AG10803 (cell line): ENCODE measurements at regions not wholly inside any gene's neighbourhood (a gene's known extent, or its start where the extent isn't known, plus 50 kb on each side); places are given as distances from the start of the nearest gene placed in this dataset.

ENCODE experiments used
- DNase-seq: peaks from one replicate; pipeline ENCODE4 v3.0.0; 2010; ENCODE audit warnings: low read depth
- H3K4me3 ChIP-seq: 2 replicates; pipeline ENCODE4 v1.5.1; 2011; ENCODE audit warnings: mild to moderate bottlenecking, low read length, control low read depth
- TF ChIP-seq, protein P1 (sequence below): conservative IDR thresholded peaks from 2 replicates; pipeline ENCODE4 v1.5.1; 2011; ENCODE audit warnings: mild to moderate bottlenecking, low read length, control low read depth, inconsistent platforms

DNA sequence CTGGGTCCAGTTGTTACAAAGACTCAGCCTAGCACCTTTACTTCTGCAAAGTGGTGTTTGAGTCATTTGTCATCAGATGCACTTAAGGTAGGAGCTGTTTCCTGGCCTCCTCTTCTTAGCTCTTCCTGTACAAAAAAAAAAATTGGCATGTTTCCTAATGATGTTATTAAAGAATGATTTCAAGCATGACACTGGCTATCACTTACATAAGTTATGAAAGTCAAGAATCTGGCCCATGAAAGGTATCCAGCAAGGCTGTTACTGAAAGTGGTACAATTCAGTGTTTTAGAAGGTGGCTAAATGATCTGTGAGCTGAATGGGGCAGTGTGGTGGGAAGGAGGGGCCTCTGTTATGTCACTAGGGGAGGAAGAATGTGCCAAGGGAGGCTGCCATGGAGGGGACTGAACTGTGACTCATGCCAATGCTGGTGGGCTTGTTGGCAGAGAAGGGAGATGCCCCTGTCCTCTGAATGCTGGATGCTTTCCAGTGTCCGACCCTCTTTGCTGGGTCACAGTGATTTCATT is 175.1 kb upstream of the MAP1B start:
- TF ChIP-seq, protein P1, sequence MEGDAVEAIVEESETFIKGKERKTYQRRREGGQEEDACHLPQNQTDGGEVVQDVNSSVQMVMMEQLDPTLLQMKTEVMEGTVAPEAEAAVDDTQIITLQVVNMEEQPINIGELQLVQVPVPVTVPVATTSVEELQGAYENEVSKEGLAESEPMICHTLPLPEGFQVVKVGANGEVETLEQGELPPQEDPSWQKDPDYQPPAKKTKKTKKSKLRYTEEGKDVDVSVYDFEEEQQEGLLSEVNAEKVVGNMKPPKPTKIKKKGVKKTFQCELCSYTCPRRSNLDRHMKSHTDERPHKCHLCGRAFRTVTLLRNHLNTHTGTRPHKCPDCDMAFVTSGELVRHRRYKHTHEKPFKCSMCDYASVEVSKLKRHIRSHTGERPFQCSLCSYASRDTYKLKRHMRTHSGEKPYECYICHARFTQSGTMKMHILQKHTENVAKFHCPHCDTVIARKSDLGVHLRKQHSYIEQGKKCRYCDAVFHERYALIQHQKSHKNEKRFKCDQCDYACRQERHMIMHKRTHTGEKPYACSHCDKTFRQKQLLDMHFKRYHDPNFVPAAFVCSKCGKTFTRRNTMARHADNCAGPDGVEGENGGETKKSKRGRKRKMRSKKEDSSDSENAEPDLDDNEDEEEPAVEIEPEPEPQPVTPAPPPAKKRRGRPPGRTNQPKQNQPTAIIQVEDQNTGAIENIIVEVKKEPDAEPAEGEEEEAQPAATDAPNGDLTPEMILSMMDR: no peak
- no peak overlapping the region for H3K4me3 ChIP-seq
- DNase-seq: peak; percentile 13

DNA sequence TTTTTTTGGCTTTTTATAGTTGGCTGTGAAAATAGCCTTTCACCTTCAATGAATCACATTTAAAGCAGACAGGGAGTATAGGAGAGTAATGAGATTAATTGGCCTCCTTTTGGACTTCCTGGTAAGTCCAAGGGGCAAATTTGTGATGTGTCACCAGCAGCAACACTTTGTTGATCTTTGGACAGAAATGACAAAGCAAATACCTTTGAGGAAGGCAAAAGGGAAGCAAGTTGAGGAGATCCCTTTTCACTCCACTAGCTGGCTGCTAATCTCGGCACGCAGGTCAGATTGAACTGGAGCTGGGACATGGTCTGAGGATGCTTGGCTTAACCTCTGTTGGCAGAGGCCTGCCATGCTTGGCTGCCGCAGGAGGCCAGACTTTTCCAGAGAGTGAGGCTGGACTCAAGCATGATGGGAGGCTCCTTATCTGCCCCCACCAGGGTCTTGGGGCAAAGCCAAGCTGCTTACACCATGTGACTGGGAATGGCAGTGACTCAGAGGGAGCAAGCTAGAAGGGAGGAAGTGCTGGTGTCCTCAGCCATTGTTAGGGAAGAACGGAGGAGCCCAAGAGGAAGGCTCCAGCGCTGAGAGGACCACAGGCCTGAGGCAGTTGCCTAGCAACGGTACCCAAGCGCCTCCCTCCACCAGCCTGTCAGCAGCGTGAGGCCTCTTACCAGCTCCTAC is 174.5 kb upstream of the MAP1B start:
- DNase-seq: peak; percentile 39
- TF ChIP-seq, protein P1: no peak
- H3K4me3 ChIP-seq: no peak overlapping the region

DNA sequence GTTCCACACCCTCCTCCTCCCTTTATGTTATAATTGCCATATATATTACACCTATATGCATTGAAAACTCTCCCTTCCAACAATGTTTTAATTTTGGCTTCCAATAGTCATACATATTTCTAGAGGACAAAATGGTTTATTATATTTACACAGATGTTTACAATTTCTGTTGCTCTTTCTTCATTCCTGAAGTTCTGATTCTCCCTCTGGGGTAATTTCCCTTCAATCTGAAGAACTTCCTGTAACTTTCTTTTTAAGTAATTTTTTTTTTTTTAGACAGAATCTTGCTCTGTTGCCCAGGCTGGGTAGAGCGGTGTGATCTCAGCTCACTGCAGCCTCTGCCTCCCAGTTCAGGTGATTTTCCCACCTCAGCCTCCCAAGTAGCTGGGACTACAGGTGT is 173.0 kb upstream of the MAP1B start:
- H3K4me3 ChIP-seq: no peak overlapping the region
- TF ChIP-seq, protein P1: no peak
- DNase-seq: peak; percentile 17

DNA sequence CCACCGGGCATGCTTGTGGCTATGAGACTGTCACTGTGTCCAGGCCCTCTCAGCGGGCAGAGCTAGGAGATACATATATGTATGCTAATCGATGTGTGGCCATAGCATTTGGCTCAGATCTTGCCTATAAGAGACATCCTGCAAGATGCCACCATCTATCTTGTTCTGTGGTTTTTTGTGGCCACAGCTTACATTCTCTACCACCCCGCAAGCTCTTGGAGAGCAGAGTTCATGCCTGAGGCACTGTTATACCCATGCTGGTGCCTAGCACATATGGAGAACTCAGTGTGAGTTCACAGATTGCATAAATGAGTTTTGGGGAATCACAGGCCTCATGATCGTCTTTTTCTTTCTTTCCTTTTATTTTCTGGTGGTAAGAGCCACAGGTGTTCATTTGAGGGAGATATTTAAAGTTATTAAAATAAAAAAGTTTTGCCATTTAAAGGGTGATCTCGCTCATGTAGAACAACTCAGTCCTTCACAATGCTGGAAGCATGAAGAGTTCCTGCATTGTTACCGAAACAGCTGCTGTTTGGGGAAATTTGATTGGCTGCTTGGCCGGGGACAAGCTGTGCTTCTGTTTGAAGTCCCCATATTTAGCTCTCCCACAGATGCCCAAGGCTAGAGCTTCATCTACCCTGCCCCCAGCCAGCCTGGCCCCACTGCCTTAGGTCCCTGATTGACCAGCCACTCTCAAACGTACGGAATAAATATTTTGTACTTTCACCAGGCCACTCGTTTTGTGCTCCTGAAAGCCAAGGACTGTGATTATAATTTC is 169.2 kb upstream of the MAP1B start:
- TF ChIP-seq, protein P1: no peak
- no peak for DNase-seq

DNA sequence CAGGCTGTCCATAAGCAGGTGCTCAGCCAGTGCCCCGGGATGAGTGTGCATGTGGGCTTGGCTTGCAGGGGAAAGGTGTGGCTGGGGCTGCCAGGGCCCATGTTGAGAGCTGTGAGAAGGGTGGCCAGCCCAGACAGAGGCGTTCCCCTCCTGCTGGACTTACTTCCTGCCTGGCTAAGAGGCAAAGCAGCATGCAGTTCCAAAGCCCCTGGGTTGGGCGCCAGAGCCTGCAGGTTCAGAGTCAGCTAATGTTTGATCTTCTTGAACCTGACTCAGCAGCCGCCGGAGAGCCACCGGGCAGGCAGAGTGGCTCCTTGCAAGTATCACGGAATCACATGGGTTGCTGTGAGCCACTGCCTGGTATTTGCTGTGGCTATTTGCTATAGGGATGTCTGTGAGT is 168.4 kb upstream of the MAP1B start:
- H3K4me3 ChIP-seq: no peak overlapping the region
- DNase-seq: no peak
- TF ChIP-seq, protein P1: no peak

More for the DNA sequence above, 169.2 kb upstream of the MAP1B start:
- H3K4me3 ChIP-seq: no peak overlapping the region

DNA sequence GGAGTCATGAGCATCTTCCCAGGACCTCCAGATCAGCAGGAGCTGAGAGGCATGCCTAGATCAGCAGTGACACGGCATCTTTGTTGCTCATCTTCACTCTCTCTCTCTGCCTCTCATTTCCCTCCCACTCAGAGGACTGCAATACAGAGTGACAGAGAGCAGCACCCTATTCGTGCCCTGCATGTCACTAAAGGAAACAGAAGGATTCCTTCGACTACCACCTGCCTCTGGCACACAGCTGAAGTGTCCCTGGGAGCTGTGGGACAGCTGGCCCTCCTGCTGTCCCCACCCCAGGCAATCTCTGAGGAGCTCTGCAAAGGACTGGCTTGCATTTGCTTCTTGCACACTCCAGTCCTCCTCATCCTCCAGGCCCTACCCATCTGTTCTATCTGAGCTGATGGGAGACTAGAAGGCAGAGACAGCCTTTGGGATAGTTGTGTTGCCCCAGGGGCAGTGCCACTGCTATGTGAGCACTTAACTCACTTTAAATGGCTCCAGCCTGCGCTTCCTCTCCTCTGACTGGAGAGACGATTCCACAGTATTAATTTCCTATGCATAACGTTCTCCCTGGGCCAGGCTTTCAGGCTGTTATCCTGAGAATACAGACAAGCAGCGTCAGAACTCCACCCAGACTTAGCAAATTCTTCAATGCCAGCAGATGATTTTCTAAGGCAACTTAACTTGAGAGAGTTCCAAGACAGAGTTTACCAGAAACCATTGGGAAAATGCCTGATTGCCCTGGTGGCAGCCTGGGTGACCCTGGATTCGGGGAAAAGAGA is 167.6 kb upstream of the MAP1B start:
- H3K4me3 ChIP-seq: no peak overlapping the region
- no peak for DNase-seq
- TF ChIP-seq, protein P1: no peak
